ENCODE measurements at regions not wholly inside any gene's neighbourhood (a gene's known extent, or its start where the extent isn't known, plus 50 kb on each side); places are given as distances from the start of the nearest gene placed in this dataset.

DNA sequence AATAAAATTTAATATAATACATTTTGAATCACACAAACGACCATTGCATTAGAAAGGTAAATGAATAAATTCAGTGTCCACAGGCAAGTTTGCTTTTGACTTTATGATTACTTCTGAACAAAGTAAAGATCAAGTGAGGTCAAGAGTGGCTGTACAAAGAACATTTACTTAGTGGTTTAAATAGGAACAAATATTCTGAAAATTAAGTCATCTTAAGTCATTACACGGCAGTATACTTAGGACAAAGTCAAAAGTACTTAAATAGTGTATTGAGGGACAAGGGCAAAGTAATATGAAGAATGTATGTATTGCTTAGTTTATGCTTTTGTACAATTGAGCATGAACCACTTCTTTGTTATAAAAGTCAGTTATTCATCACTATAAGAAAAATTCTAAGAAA lies 1511.2 kb upstream of the CDH9 start:
- TF ChIP-seq, protein P1, sequence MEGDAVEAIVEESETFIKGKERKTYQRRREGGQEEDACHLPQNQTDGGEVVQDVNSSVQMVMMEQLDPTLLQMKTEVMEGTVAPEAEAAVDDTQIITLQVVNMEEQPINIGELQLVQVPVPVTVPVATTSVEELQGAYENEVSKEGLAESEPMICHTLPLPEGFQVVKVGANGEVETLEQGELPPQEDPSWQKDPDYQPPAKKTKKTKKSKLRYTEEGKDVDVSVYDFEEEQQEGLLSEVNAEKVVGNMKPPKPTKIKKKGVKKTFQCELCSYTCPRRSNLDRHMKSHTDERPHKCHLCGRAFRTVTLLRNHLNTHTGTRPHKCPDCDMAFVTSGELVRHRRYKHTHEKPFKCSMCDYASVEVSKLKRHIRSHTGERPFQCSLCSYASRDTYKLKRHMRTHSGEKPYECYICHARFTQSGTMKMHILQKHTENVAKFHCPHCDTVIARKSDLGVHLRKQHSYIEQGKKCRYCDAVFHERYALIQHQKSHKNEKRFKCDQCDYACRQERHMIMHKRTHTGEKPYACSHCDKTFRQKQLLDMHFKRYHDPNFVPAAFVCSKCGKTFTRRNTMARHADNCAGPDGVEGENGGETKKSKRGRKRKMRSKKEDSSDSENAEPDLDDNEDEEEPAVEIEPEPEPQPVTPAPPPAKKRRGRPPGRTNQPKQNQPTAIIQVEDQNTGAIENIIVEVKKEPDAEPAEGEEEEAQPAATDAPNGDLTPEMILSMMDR (IDR thresholded peaks at IDR 0.05) = no peak

GRCh38 chr5:28548856-28549255 lies 1510.5 kb upstream of the CDH9 start:
- TF ChIP-seq, protein P1 (IDR thresholded peaks at IDR 0.05) = no peak

DNA sequence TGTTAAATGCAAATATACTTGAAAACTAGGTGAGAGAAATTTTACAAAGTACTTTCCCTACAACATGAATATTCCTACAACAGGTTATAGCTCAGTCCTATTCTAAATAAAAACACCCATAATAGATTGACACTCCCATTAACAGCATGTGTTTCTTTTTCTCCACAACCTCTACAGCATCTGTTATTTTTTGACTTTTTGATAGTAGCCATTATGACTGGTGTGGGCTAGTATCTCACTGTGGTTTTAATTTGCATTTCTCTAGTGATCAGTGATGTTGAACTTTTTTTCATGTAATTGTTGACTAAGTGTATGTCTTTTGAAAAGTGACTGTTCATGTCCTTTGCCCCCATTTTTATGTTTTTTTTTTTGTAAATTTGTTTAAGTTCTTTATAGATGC lies 1506.1 kb upstream of the CDH9 start:
- TF ChIP-seq, protein P1 (IDR thresholded peaks at IDR 0.05) = no peak

DNA sequence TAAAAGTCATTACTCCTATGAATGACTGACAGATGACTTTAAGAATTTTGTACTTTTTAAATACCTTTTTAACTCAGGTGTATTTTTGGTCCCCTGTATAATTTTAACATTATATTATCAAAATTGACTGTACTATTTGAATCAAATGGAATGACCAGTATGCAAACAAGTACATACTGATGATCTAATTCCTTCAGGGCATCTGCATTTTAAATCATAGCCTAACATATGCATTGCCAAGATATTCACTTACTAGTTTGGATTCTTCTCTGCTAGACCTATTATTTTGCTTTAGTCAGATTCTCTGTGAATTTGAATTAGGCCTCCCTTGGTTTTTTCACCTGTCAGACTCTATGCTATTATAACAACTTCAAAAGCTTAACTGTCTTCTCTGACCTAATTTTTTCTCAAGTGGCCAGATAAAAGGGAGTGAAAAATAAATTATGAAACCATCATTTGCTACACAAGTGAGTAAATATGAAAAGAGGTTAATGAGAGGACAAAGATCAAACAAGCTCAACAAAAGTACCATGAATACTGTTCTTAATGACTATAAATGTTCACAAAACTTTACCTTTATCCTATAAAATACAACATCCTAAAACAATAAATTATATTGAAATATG lies 1505.2 kb upstream of the CDH9 start:
- TF ChIP-seq, protein P1 (IDR thresholded peaks at IDR 0.05) = no peak

DNA sequence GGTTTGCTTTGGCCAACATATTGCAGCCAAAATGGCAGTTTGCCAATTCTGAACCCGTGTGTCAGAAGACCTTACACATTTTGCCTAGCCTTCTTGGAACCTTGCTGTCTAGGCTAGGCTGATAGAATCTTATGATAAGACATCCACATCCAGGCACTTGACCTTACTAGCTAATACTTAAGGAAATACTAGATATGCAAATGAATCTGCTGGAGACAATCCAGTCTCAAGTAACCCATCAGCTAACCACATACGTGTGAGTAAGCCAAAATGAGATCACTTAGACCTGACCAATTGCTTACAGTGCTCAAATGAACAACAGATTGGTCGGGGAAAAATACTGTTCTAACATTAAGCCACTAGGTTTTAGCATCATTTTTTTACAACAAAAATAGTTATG lies 1504.6 kb upstream of the CDH9 start:
- TF ChIP-seq, protein P1 (IDR thresholded peaks at IDR 0.05) = no peak

DNA sequence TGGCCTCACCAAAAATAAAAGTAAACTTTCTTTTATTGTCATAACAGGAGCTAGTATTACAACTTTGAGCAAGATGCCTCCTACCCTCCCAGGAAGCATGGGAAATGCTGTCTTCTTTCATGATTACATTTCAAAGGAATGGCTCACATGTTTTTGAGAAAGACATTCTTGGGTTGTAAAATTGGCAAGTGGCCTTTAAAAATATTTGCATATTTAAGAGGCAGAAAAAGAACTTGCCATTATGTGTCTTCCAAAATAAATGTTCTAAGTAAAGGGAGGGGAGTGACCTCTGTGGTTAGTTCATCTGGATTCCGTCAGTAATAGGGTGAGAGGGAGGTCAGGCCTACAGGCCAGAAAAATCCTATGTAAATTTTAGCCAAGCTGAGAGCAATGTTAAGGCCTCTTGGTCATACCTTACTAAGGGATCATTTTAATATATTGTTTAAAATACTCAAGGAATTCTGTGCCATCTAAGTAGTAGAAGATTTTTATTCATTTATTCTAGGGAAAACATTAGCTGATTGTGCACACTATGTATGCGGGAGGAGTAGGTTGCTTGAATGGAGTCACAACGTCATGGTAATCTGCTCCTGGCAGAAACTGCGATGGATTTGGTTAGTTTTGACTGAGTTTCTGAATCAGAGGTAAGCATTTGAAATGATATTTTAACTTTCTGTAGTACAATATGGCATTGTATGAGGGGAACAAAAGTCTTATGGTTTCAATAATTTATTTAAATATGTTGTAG lies 1485.7 kb upstream of the CDH9 start:
- TF ChIP-seq, protein P1 (IDR thresholded peaks at IDR 0.05) = no peak

- TF ChIP-seq, protein P1 (IDR thresholded peaks at IDR 0.05) = no peak
Observed at GRCh38 chr5:28523416-28523815, 1485.0 kb upstream of the CDH9 start.
